HEK293T (cell line): ENCODE measurements at regions not wholly inside any gene's neighbourhood (a gene's known extent, or its start where the extent isn't known, plus 50 kb on each side); places are given as distances from the start of the nearest gene placed in this dataset.

Source experiments
- ARNT ChIP-seq: fragments of 450-650 bp; IDR thresholded peaks from 2 replicates; pipeline ENCODE4 v1.6.1; 2017; ENCODE audit warnings: mild to moderate bottlenecking
- BHLHE40 ChIP-seq: fragments of 450-650 bp; IDR thresholded peaks from 2 replicates; pipeline ENCODE4 v1.6.1; 2016; ENCODE audit warnings: mild to moderate bottlenecking, moderate library complexity, borderline replicate concordance
- CTBP1 ChIP-seq: fragments of 450-650 bp; IDR thresholded peaks from 2 replicates; pipeline ENCODE4 v1.6.1; 2016; ENCODE audit warnings: borderline replicate concordance
- ELF4 ChIP-seq: fragments of 450-650 bp; IDR thresholded peaks from 2 replicates; pipeline ENCODE4 v1.6.1; 2017; ENCODE audit warnings: antibody characterized with exemption
- FOXM1 ChIP-seq: fragments of 450-650 bp; IDR thresholded peaks from 2 replicates; pipeline ENCODE4 v1.6.1; 2017; ENCODE audit warnings: mild to moderate bottlenecking, borderline replicate concordance
- HDGF ChIP-seq: fragments of 450-650 bp; IDR thresholded peaks from 2 replicates; pipeline ENCODE4 v1.6.1; 2017; ENCODE audit warnings: antibody characterized with exemption, borderline replicate concordance
- L3MBTL2 ChIP-seq: fragments of 450-650 bp; conservative IDR thresholded peaks from 2 replicates; pipeline ENCODE4 v1.6.1; 2016; ENCODE audit warnings: mild to moderate bottlenecking
- LEF1 ChIP-seq: fragments of 450-650 bp; IDR thresholded peaks from 2 replicates; pipeline ENCODE4 v1.6.1; 2017; ENCODE audit warnings: mild to moderate bottlenecking, borderline replicate concordance
- NFRKB ChIP-seq: fragments of 450-650 bp; IDR thresholded peaks from 2 replicates; pipeline ENCODE4 v1.6.1; 2016; ENCODE audit warnings: mild to moderate bottlenecking, moderate library complexity
- PKNOX1 ChIP-seq: fragments of 450-650 bp; IDR thresholded peaks from 2 replicates; pipeline ENCODE4 v1.6.1; 2016
- SP1 ChIP-seq: fragments of 450-650 bp; IDR thresholded peaks from 2 replicates; pipeline ENCODE4 v1.6.1; 2017
- SUZ12 ChIP-seq: fragments of 450-650 bp; IDR thresholded peaks from 2 replicates; pipeline ENCODE4 v1.6.1; 2016; ENCODE audit warnings: mild to moderate bottlenecking
- TARDBP ChIP-seq: fragments of 450-650 bp; IDR thresholded peaks from 2 replicates; pipeline ENCODE4 v1.6.1; 2016
- ZNF384 ChIP-seq: fragments of 450-650 bp; IDR thresholded peaks from 2 replicates; pipeline ENCODE4 v1.6.1; 2016

GRCh38 chr13:22091971-22092300, 421.1 kb downstream of the FGF9 start:
- TF ChIP-seq ELF4: no peak
- TF ChIP-seq SP1: no peak
- TF ChIP-seq SUZ12: no peak
- TF ChIP-seq ZNF384: no peak
- TF ChIP-seq ARNT: no peak
- no peak for TF ChIP-seq BHLHE40
- TF ChIP-seq TARDBP: no peak
- no peak for TF ChIP-seq FOXM1
- no peak for TF ChIP-seq L3MBTL2
- TF ChIP-seq PKNOX1: no peak
- no peak for TF ChIP-seq NFRKB
- no peak for TF ChIP-seq HDGF
- TF ChIP-seq LEF1: no peak
- TF ChIP-seq CTBP1: no peak
